ENCODE measurements at regions not wholly inside any gene's neighbourhood (a gene's known extent, or its start where the extent isn't known, plus 50 kb on each side); places are given as distances from the start of the nearest gene placed in this dataset.

- TF ChIP-seq CTCF (IDR thresholded peaks at IDR 0.05; ENCODE audit: low read depth, low read length, missing input control) (no peak), MAX (IDR thresholded peaks at IDR 0.05) (no peak), RAD21 (IDR thresholded peaks at IDR 0.05) (no peak)
These were observed 149.2 kb upstream of the SLCO3A1 start for GRCh38 chr15:91704343-91704742.
